ENCODE measurements at regions not wholly inside any gene's neighbourhood (a gene's known extent, or its start where the extent isn't known, plus 50 kb on each side); places are given as distances from the start of the nearest gene placed in this dataset.

DNA sequence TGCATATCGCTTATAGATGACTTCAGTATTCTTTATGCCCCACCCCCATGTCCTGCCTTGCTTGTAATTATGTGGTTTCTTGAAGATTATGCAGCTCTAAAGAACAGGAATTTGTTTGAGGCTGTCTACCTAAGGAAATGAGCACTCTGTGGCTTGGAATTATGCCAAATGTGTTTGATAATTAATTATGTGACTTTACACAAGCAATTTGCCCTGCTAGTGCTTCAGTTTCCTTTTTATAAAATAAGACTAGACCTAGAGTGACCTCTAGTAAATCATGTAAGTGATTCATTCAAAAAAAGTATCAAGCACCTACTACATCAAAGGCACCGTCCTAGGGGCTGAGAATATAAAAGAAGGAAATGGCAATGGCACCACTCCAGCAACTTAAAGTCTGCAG, 491.5 kb upstream of the KIRREL3 start:
- ATAC-seq (ENCODE audit: low read depth) (no peak), DNase-seq (no peak)
- POLR2A ChIA-PET = no interaction called here

DNA sequence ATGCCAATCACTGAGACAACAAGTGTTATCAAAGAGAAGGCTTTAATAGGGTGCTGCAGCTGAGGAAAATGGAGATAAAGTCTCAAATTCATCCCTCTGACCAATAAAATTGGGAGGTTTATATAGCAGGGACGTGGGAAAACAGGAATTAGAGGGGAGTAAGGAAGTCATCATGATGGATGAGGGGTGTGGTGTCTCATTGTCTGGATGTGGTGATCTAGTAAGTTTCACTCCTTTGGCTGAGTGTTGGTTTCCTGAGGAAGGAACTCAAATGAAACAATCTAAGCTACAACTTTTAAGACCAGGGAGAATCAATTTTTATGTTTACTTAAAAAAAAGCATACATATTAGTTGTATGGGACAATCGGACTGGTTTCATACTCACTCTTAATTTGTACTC, 491.0 kb upstream of the KIRREL3 start:
- no peaks in the 10 kb centered on the region for H4K20me1 ChIP-seq (ENCODE audit: control insufficient read depth, insufficient read depth, low read length, poor library complexity, severe bottlenecking)
- H3K36me3 ChIP-seq (replicated peaks in 1 of 2; ENCODE audit: control extremely low read depth in 1 of 2, control insufficient read depth in 1 of 2, extremely low read depth in 1 of 2, insufficient read depth in 2 of 2, low read length in 1 of 2) = no peaks in the 10 kb centered on the region
- ChIA-PET CTCF (no interaction called here), POLR2A (no interaction called here)
- no peak for ATAC-seq (ENCODE audit: low read depth)
- no peaks in the 10 kb centered on the region for H3K4me1 ChIP-seq (ENCODE audit: control insufficient read depth in 2 of 2, insufficient read depth in 2 of 2, low read length in 2 of 2)
- no peak overlapping the region for H3K27ac ChIP-seq (ENCODE audit: low read length in 2 of 2)
- TF ChIP-seq CTCF (IDR thresholded peaks at IDR 0.05) (no peak), EZH2 (IDR thresholded peaks at IDR 0.05; ENCODE audit: borderline replicate concordance, insufficient read depth, low read depth, low read length, poor library complexity, severe bottlenecking) (no peak)
- H3K27me3 ChIP-seq (replicated peaks in 1 of 4; ENCODE audit: control extremely low read depth in 1 of 4, control insufficient read depth in 3 of 4, insufficient read depth in 4 of 4, low read length in 3 of 4) = no peaks in the 10 kb centered on the region
- no peak overlapping the region for H3K27ac Mint-ChIP-seq
- DNase-seq = no peak
- no peaks in the 10 kb centered on the region for H3K27me3 Mint-ChIP-seq
- H3K4me3 Mint-ChIP-seq = no peak overlapping the region
- no CpG with 5 or more reads among the region's 2 CpGs for WGBS (ENCODE audit: insufficient coverage)
- H3K79me2 ChIP-seq (ENCODE audit: control insufficient read depth, insufficient read depth, low read length) = no peaks in the 10 kb centered on the region
- H3K9ac ChIP-seq (ENCODE audit: low read length) = no peak overlapping the region
- H3K4me2 ChIP-seq (replicated peaks; ENCODE audit: low read depth, low read length, poor library complexity, severe bottlenecking) = no peak overlapping the region
- H2AFZ ChIP-seq (ENCODE audit: insufficient read depth, low read depth, low read length, poor library complexity, severe bottlenecking) = no peak overlapping the region
- no peaks in the 10 kb centered on the region for H3K4me1 Mint-ChIP-seq
- no peaks in the 10 kb centered on the region for H3K9me3 Mint-ChIP-seq (ENCODE audit: insufficient read depth)
- no peak overlapping the region for H3K4me3 ChIP-seq (ENCODE audit: control extremely low read depth in 1 of 5, extremely low read depth in 1 of 5, insufficient read depth in 1 of 5, low read depth in 2 of 5, low read length in 4 of 5)
- intact Hi-C loops (cut with micrococcal nuclease) = loop anchor here (5.0 kb wide), 1 partner anchor 1049 kb away; no protein-coding TSS in a partner anchor
- H3K9me3 ChIP-seq (ENCODE audit: control extremely low read depth in 1 of 3, control insufficient read depth in 2 of 3, insufficient read depth in 1 of 3, low read length in 2 of 3) = no peaks in the 10 kb centered on the region

More for the DNA sequence above, 491.5 kb upstream of the KIRREL3 start:
- H3K27ac Mint-ChIP-seq = no peak overlapping the region
- no peaks in the 10 kb centered on the region for H3K79me2 ChIP-seq (ENCODE audit: control insufficient read depth, insufficient read depth, low read length)
- no peak overlapping the region for H3K4me3 ChIP-seq (ENCODE audit: control extremely low read depth in 1 of 5, extremely low read depth in 1 of 5, insufficient read depth in 1 of 5, low read depth in 2 of 5, low read length in 4 of 5)
- H3K4me3 Mint-ChIP-seq = no peak overlapping the region
- no peak for TF ChIP-seq CTCF (IDR thresholded peaks at IDR 0.05)
- TF ChIP-seq EZH2 (IDR thresholded peaks at IDR 0.05; ENCODE audit: borderline replicate concordance, insufficient read depth, low read depth, low read length, poor library complexity, severe bottlenecking) = no peak
- no peaks in the 10 kb centered on the region for H3K9me3 Mint-ChIP-seq (ENCODE audit: insufficient read depth)
- H2AFZ ChIP-seq (ENCODE audit: insufficient read depth, low read depth, low read length, poor library complexity, severe bottlenecking) = no peak overlapping the region
- no peaks in the 10 kb centered on the region for H4K20me1 ChIP-seq (ENCODE audit: control insufficient read depth, insufficient read depth, low read length, poor library complexity, severe bottlenecking)
- no peaks in the 10 kb centered on the region for H3K36me3 ChIP-seq (replicated peaks in 1 of 2; ENCODE audit: control extremely low read depth in 1 of 2, control insufficient read depth in 1 of 2, extremely low read depth in 1 of 2, insufficient read depth in 2 of 2, low read length in 1 of 2)
- no CpG with 5 or more reads among the region's 2 CpGs for WGBS (ENCODE audit: insufficient coverage)
- H3K27ac ChIP-seq (ENCODE audit: low read length in 2 of 2) = no peak overlapping the region
- no peaks in the 10 kb centered on the region for H3K27me3 Mint-ChIP-seq
- CTCF ChIA-PET = no interaction called here
- no peak overlapping the region for H3K4me2 ChIP-seq (replicated peaks; ENCODE audit: low read depth, low read length, poor library complexity, severe bottlenecking)
- H3K4me1 Mint-ChIP-seq = no peaks in the 10 kb centered on the region
- no peak overlapping the region for H3K9ac ChIP-seq (ENCODE audit: low read length)
- H3K9me3 ChIP-seq (ENCODE audit: control extremely low read depth in 1 of 3, control insufficient read depth in 2 of 3, insufficient read depth in 1 of 3, low read length in 2 of 3) = no peaks in the 10 kb centered on the region
- H3K27me3 ChIP-seq (replicated peaks in 1 of 4; ENCODE audit: control extremely low read depth in 1 of 4, control insufficient read depth in 3 of 4, insufficient read depth in 4 of 4, low read length in 3 of 4) = no peaks in the 10 kb centered on the region
- intact Hi-C loops (cut with micrococcal nuclease) = loop anchor here (5.0 kb wide), 1 partner anchor 1050 kb away; no protein-coding TSS in a partner anchor
- no peaks in the 10 kb centered on the region for H3K4me1 ChIP-seq (ENCODE audit: control insufficient read depth in 2 of 2, insufficient read depth in 2 of 2, low read length in 2 of 2)

All from B cell (primary cell).